MCF 10A (cell line): ENCODE measurements at regions not wholly inside any gene's neighbourhood (a gene's known extent, or its start where the extent isn't known, plus 50 kb on each side); places are given as distances from the start of the nearest gene placed in this dataset.

ENCODE experiments used
- BruUV-seq: library from RNA; stranded (reverse); fragments of 400-500 nt; replicated peaks from 2 replicates; lab custom pipeline; 2021; lab: Mats Ljungman, UMichigan
- CTCF ChIA-PET: fragments of 300-600 bp; sonication (Branson Sonifier 250); formaldehyde crosslinking; extraction: SDS; loops from one replicate; lab custom pipeline; 2021; ENCODE audit warnings: antibody characterized with exemption, inconsistent platforms; lab: Yijun Ruan, JAX
- POLR2A ChIA-PET: fragments of 300-600, 350-650 bp; sonication (Branson Sonifier 250); formaldehyde crosslinking; extraction: SDS; loops from one replicate; lab custom pipeline; 2020; ENCODE audit warnings: antibody characterized with exemption, inconsistent platforms; lab: Yijun Ruan, JAX
- DNase-seq: peaks from one replicate; pipeline ENCODE4 v3.0.0-alpha.2; 2018; ENCODE audit not compliant: unreplicated experiment
- H3K27ac Mint-ChIP-seq: one replicate; pipeline ENCODE4 v1.8.0; 2022; ENCODE audit warnings: mild to moderate bottlenecking, low read depth, mixed read lengths; ENCODE audit not compliant: unreplicated experiment
- H3K27me3 Mint-ChIP-seq: one replicate; pipeline ENCODE4 v1.8.0; 2022; ENCODE audit warnings: mixed read lengths; ENCODE audit not compliant: insufficient read depth, unreplicated experiment
- H3K36me3 Mint-ChIP-seq: one replicate; pipeline ENCODE4 v1.8.0; 2022; ENCODE audit warnings: mild to moderate bottlenecking, moderate library complexity, mixed read lengths; ENCODE audit not compliant: insufficient read depth, unreplicated experiment
- H3K4me1 Mint-ChIP-seq: one replicate; pipeline ENCODE4 v1.8.0; 2022; ENCODE audit warnings: mixed read lengths; ENCODE audit not compliant: insufficient read depth, unreplicated experiment
- H3K4me3 Mint-ChIP-seq: one replicate; pipeline ENCODE4 v1.8.0; 2022; ENCODE audit warnings: mild to moderate bottlenecking, moderate library complexity, mixed read lengths; ENCODE audit not compliant: unreplicated experiment
- H3K9me3 Mint-ChIP-seq: one replicate; pipeline ENCODE4 v1.8.0; 2022; ENCODE audit warnings: mixed read lengths; ENCODE audit not compliant: unreplicated experiment
- intact Hi-C: fragments of 100-400 bp; cut with micrococcal nuclease; formaldehyde crosslinking; loops from 2 replicates; pipeline ENCODE4 v1.14.1; 2022
- TF ChIP-seq, protein P1 (sequence below): fragments of 200-600 bp; IDR thresholded peaks from one replicate; pipeline ENCODE4 v1.8.0; 2022; ENCODE audit warnings: antibody characterized with exemption, mild to moderate bottlenecking; ENCODE audit not compliant: unreplicated experiment

DNA sequence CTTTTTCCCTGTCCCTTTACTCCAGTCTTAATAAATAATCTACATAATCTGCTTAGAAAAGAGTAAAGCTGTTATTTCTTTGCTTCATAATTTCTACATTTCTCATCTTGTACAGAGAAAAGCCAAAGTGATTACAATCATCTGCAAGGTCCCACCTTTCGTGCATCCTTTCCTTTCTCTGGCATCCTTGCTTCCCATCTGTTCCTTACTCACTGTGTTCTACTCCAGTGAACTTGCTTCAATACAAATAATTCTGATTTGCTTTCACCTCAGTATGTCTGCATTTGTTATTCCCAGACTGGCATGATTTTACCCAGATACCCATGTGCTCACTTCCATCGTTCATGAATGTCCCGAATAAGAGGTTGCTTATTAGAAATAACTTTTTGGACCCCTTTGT is 99.4 kb upstream of the DSEL start:
- TF ChIP-seq, protein P1, sequence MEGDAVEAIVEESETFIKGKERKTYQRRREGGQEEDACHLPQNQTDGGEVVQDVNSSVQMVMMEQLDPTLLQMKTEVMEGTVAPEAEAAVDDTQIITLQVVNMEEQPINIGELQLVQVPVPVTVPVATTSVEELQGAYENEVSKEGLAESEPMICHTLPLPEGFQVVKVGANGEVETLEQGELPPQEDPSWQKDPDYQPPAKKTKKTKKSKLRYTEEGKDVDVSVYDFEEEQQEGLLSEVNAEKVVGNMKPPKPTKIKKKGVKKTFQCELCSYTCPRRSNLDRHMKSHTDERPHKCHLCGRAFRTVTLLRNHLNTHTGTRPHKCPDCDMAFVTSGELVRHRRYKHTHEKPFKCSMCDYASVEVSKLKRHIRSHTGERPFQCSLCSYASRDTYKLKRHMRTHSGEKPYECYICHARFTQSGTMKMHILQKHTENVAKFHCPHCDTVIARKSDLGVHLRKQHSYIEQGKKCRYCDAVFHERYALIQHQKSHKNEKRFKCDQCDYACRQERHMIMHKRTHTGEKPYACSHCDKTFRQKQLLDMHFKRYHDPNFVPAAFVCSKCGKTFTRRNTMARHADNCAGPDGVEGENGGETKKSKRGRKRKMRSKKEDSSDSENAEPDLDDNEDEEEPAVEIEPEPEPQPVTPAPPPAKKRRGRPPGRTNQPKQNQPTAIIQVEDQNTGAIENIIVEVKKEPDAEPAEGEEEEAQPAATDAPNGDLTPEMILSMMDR = no peak
- Mint-ChIP-seq H3K27me3 (no peaks in the 10 kb centered on the region), H3K36me3 (no peaks in the 10 kb centered on the region), H3K4me1 (no peaks in the 10 kb centered on the region), H3K9me3 (no peaks in the 10 kb centered on the region), H3K4me3 (no peak overlapping the region), H3K27ac (no peak overlapping the region)
- DNase-seq = no peak
- CTCF ChIA-PET = no interaction called here
- BruUV-seq = no TSS peak
- intact Hi-C loops = no loop called here
- POLR2A ChIA-PET = no interaction called here

GRCh38 chr18:67613731-67614130 is 97.2 kb upstream of the DSEL start:
- ChIA-PET CTCF (no interaction called here), POLR2A (no interaction called here)
- Mint-ChIP-seq H3K4me3 (no peak overlapping the region), H3K4me1 (peaks cover 6% of the 10 kb centered on the region), H3K9me3 (no peaks in the 10 kb centered on the region), H3K36me3 (no peaks in the 10 kb centered on the region), H3K27ac (no peak overlapping the region), H3K27me3 (no peaks in the 10 kb centered on the region)
- intact Hi-C loops = no loop called here
- no TSS peak for BruUV-seq
- TF ChIP-seq, protein P1 = no peak
- no peak for DNase-seq

- POLR2A ChIA-PET = no interaction called here
- DNase-seq = no peak
- no peaks in the 10 kb centered on the region for H3K27me3 Mint-ChIP-seq
- H3K4me3 Mint-ChIP-seq = no peak overlapping the region
- H3K36me3 Mint-ChIP-seq = no peaks in the 10 kb centered on the region
- no peak overlapping the region for H3K27ac Mint-ChIP-seq
- intact Hi-C loops = no loop called here
- peaks cover 7% of the 10 kb centered on the region for H3K4me1 Mint-ChIP-seq
- BruUV-seq = no TSS peak
- H3K9me3 Mint-ChIP-seq = no peaks in the 10 kb centered on the region
- TF ChIP-seq, protein P1 = no peak
- CTCF ChIA-PET = no interaction called here
Measured at GRCh38 chr18:67612281-67612680, 95.8 kb upstream of the DSEL start.

DNA sequence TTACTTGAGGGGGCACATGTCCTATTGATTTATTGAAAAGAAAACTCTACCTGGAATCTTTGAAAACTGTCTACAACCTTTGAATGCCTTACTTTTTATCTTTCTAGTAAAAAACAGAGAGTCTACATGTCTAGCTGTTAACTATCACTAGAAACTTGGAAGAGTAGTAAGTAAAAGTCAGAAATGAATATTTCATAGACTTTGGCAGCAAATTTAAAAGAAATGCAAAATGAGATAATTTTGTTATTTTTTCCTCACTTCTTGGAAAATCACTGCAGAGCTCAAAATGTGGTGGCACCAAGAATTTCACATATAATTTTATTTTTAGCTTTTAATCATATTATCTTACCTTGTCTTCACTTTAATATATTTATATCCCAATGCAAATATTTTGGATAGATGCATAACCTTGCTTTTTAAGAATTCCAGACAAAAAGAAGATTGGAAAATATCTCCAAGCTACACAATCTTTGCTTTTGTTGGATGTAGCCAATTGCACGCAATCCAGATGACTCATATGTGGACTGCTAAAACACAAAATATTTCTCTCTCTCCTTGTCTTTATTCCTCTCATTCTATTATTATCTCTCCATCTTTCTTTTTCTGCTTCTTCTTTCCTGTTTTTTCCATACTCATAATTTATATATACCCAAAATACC is 92.2 kb upstream of the DSEL start:
- Mint-ChIP-seq H3K27ac (no peak overlapping the region), H3K4me3 (no peak overlapping the region), H3K4me1 (peaks cover 7% of the 10 kb centered on the region), H3K27me3 (no peaks in the 10 kb centered on the region), H3K9me3 (no peaks in the 10 kb centered on the region), H3K36me3 (no peaks in the 10 kb centered on the region)
- ChIA-PET CTCF (interaction anchor here (0.9 kb wide), 1 partner anchor 93 kb away, joined by 4 read pairs; no protein-coding TSS in a partner anchor), POLR2A (interaction anchor here (1.0 to 1.2 kb wide), 3 partner anchors 11 to 430 kb away, joined by 3 to 8 read pairs (median 4); no protein-coding TSS in a partner anchor)
- BruUV-seq = no TSS peak
- intact Hi-C loops = no loop called here
- DNase-seq = peak; percentile 18
- TF ChIP-seq, protein P1 = no peak
